HepG2 (cell line): ENCODE measurements at regions not wholly inside any gene's neighbourhood (a gene's known extent, or its start where the extent isn't known, plus 50 kb on each side); places are given as distances from the start of the nearest gene placed in this dataset.
"Not testable (repeated sequence)": the region's sequence is repeated elsewhere in the genome, so short reads cannot be mapped to it uniquely, and the experiment has no call there.

ENCODE experiments used
- ATAC-seq: fragments of 200-7000 bp; cut with Tn5 transposase; 3 replicates; pipeline ENCODE4 v1.9.1; 2020; ENCODE audit warnings: mild to moderate bottlenecking, moderate library complexity
- BruUV-seq: library from RNA; stranded (reverse); fragments of 400-500 nt; replicated peaks from 2 replicates; lab custom pipeline; 2021; lab: Mats Ljungman, UMichigan
- CTCF ChIA-PET: fragments of 300-600 bp; formaldehyde crosslinking; extraction: SDS; loops from one replicate; lab custom pipeline; 2021; ENCODE audit warnings: low total read pairs, inconsistent platforms, low intra/inter-chr PET ratio; lab: Yijun Ruan, JAX
- POLR2A ChIA-PET: fragments of 350-600 bp; sonication (Branson Sonifier 250); formaldehyde crosslinking; loops from one replicate; lab custom pipeline; 2020; ENCODE audit warnings: antibody characterized with exemption, inconsistent platforms; lab: Yijun Ruan, JAX
- DNase-seq: peaks from one replicate; pipeline ENCODE4 v3.0.0-alpha.2; 2015; ENCODE audit warnings: low spot score
- FAIRE-seq: peaks from 3 replicates; lab custom pipeline; 2011; peaks lifted over from hg19 to GRCh38; lab: Jason Lieb, UNC
- H2AFZ ChIP-seq: one replicate; pipeline ENCODE4 v1.6.1; 2011; ENCODE audit warnings: low read length, inconsistent platforms
- H3K27ac ChIP-seq: fragments of 300-600 bp; 3 replicates; pipeline ENCODE4 v1.8.0; 2011; ENCODE audit warnings: mixed run types, mild to moderate bottlenecking, mixed read lengths, low read length, inconsistent platforms; ENCODE audit not compliant: insufficient read depth; ENCODE audit errors: extremely low read length
- H3K27me3 ChIP-seq, 2 experiments: fragments of 200-600 bp in 1 of 2; 2 replicates in 1 of 2; 3 replicates in 1 of 2; pipeline versions ENCODE4 v1.6.0 to v1.8.0; 2011; ENCODE audit warnings: low read length in 2 of 2, mild to moderate bottlenecking in 2 of 2, moderate library complexity in 2 of 2, inconsistent platforms in 1 of 2; ENCODE audit not compliant: insufficient read depth in 2 of 2, control insufficient read depth in 1 of 2
- H3K36me3 ChIP-seq, 2 experiments: fragments of 200-600 bp in 1 of 2; replicated peaks in 1 of 2; 2 replicates in 1 of 2; 3 replicates in 1 of 2; pipeline versions ENCODE4 v1.5.1 to v1.8.0; 2011; ENCODE audit warnings: low read length in 2 of 2, inconsistent platforms in 1 of 2; ENCODE audit not compliant: insufficient read depth in 2 of 2, control insufficient read depth in 1 of 2
- H3K4me1 ChIP-seq: 2 replicates; pipeline ENCODE4 v1.5.1; 2012; ENCODE audit warnings: low read length, inconsistent platforms; ENCODE audit not compliant: insufficient read depth
- H3K4me2 ChIP-seq: 2 replicates; pipeline ENCODE4 v1.6.0; 2011; ENCODE audit warnings: low read depth, low read length, inconsistent platforms
- H3K4me3 ChIP-seq, 3 experiments: fragments of 200-600 bp in 1 of 3; sonication (generic), shearing (Covaris generic) in 1 of 3; replicated peaks in 1 of 3; 2 replicates each; pipeline ENCODE4 v1.5.1; 2011 to 2016; ENCODE audit warnings: low read length in 3 of 3, inconsistent platforms in 2 of 3, low read depth in 2 of 3, mild to moderate bottlenecking in 2 of 3, control low read depth in 1 of 3, mixed read lengths in 1 of 3; ENCODE audit not compliant: insufficient read depth in 1 of 3
- H3K79me2 ChIP-seq: one replicate; pipeline ENCODE4 v1.6.1; 2011; ENCODE audit warnings: low read length, inconsistent platforms; ENCODE audit not compliant: insufficient read depth
- H3K9ac ChIP-seq: 2 replicates; pipeline ENCODE4 v1.6.0; 2011; ENCODE audit warnings: mild to moderate bottlenecking, low read depth, low read length, inconsistent platforms; ENCODE audit not compliant: insufficient read depth
- H3K9me3 ChIP-seq: 2 replicates; pipeline ENCODE4 v1.5.1; 2012; ENCODE audit warnings: mild to moderate bottlenecking, low read length
- H4K20me1 ChIP-seq: 2 replicates; pipeline ENCODE4 v1.6.0; 2011; ENCODE audit warnings: inconsistent platforms, mild to moderate bottlenecking, low read length, moderate library complexity; ENCODE audit not compliant: insufficient read depth
- AGO1 ChIP-seq: fragments of 200-400 bp; formaldehyde crosslinking; IDR thresholded peaks from 2 replicates; pipeline ENCODE4 v1.6.1; 2017; ENCODE audit warnings: mild to moderate bottlenecking, low read depth, low read length, moderate library complexity; ENCODE audit not compliant: poor library complexity, severe bottlenecking
- DBP ChIP-seq: sonication (generic); formaldehyde crosslinking; IDR thresholded peaks from 2 replicates; pipeline ENCODE4 v1.4.0; 2020; ENCODE audit warnings: missing genetic modification reagents; ENCODE audit errors: not compliant biosample characterization
- DR1 ChIP-seq: sonication (generic); formaldehyde crosslinking; IDR thresholded peaks from 2 replicates; pipeline ENCODE4 v1.8.0; 2021; ENCODE audit warnings: mild to moderate bottlenecking, missing genetic modification reagents, inconsistent platforms
- HMGA1 ChIP-seq: sonication (generic); formaldehyde crosslinking; conservative IDR thresholded peaks from 2 replicates; pipeline ENCODE4 v1.4.0; 2020; ENCODE audit warnings: missing genetic modification reagents
- NCOR1 ChIP-seq: fragments of 200-600 bp; sonication (generic); IDR thresholded peaks from 2 replicates; pipeline ENCODE4 v1.7.0; 2017; ENCODE audit warnings: antibody characterized with exemption, low read length, borderline replicate concordance
- RAD21 ChIP-seq: fragments of 450-650 bp; formaldehyde crosslinking; IDR thresholded peaks from 2 replicates; pipeline ENCODE4 v1.5.0; 2020; ENCODE audit warnings: mild to moderate bottlenecking
- REPIN1 ChIP-seq: sonication (generic); formaldehyde crosslinking; IDR thresholded peaks from 2 replicates; pipeline ENCODE4 v1.8.0; 2022; ENCODE audit warnings: missing genetic modification reagents, low read depth, mild to moderate bottlenecking, borderline replicate concordance
- SALL1 ChIP-seq: sonication (generic); formaldehyde crosslinking; IDR thresholded peaks from 2 replicates; pipeline ENCODE4 v1.8.0; 2022; ENCODE audit warnings: mild to moderate bottlenecking, missing genetic modification reagents
- SYNCRIP ChIP-seq: fragments of 200-400 bp; formaldehyde crosslinking; IDR thresholded peaks from 2 replicates; pipeline ENCODE4 v1.6.1; 2018; ENCODE audit warnings: mild to moderate bottlenecking, low read depth, low read length; ENCODE audit not compliant: insufficient read depth
- TAF15 ChIP-seq: fragments of 200-400 bp; formaldehyde crosslinking; IDR thresholded peaks from one replicate; pipeline ENCODE4 v1.6.1; 2018; ENCODE audit warnings: mild to moderate bottlenecking, low read depth, low read length; ENCODE audit not compliant: poor library complexity, severe bottlenecking
- ZBTB25 ChIP-seq: IDR thresholded peaks from 2 replicates; pipeline ENCODE4 v1.6.1; 2018; ENCODE audit warnings: missing genetic modification reagents
- ZNF432 ChIP-seq: sonication (generic); formaldehyde crosslinking; IDR thresholded peaks from 2 replicates; pipeline ENCODE4 v1.5.0; 2020; ENCODE audit warnings: missing genetic modification reagents, mild to moderate bottlenecking, borderline replicate concordance
- WGBS: methylation state at CpG from one replicate; pipeline ENCODE4 v1.1.6; 2017; ENCODE audit warnings: low lambda C conversion rate; 5-methylcytosine and 5-hydroxymethylcytosine counted together
- in situ Hi-C: cut with HindIII; loops from 2 replicates; pipeline ENCODE4 v1.10.0; 2017; ENCODE audit warnings: low pct_unique_long_range_greater_than_20kb; ENCODE audit not compliant: extremely low pct_ligation_motif_present
- intact Hi-C: fragments of 100-400 bp; cut with micrococcal nuclease; formaldehyde crosslinking; loops from one replicate; pipeline ENCODE4 v1.10.0; 2022; ENCODE audit not compliant: unreplicated experiment

- in situ Hi-C loops: no loop called here
- CTCF ChIA-PET: no interaction called here
- POLR2A ChIA-PET: no interaction called here
- Histone ChIP-seq H3K9me3 (peaks cover 3% of the 10 kb centered on the region; the same call in 1 of the 2 replicates), H3K4me3 (no peak overlapping the region), H3K27me3 (no peaks in the 10 kb centered on the region), H3K4me2 (no peak overlapping the region), H3K36me3 (no peaks in the 10 kb centered on the region), H3K9ac (no peak overlapping the region), H3K27ac (no peak overlapping the region), H3K4me1 (no peaks in the 10 kb centered on the region), H2AFZ (no peak overlapping the region), H3K79me2 (no peaks in the 10 kb centered on the region), H4K20me1 (no peaks in the 10 kb centered on the region)
- no peak for TF ChIP-seq REPIN1
- TF ChIP-seq SALL1: no peak
- no peak for TF ChIP-seq DBP (CRISPR knock-in tag)
- TF ChIP-seq AGO1: no peak
- TF ChIP-seq DR1: no peak
- TF ChIP-seq SYNCRIP: no peak
- no peak for TF ChIP-seq TAF15
- TF ChIP-seq HMGA1 (CRISPR knock-in tag): no peak
- no peak for TF ChIP-seq RAD21 (CRISPR knock-in tag)
- no peak for TF ChIP-seq NCOR1
- TF ChIP-seq ZBTB25 (CRISPR knock-in tag): no peak
- no peak for TF ChIP-seq ZNF432 (CRISPR knock-in tag)
- WGBS: 50% methylated on average over 1 of the region's 1 CpG
- FAIRE-seq (no peak), DNase-seq (no peak), ATAC-seq (no peak)
- intact Hi-C loops: no loop called here
- no TSS peak for BruUV-seq
These were observed 1731.0 kb downstream of the SLITRK5 start for GRCh38 chr13:89402211-89402610.

- H3K9ac ChIP-seq, H3K9me3 ChIP-seq, H3K4me3 ChIP-seq, ATAC-seq, CTCF ChIA-PET, H4K20me1 ChIP-seq, POLR2A ChIA-PET, H3K36me3 ChIP-seq, H3K27me3 ChIP-seq, intact Hi-C loops, H3K27ac ChIP-seq, H3K4me2 ChIP-seq, FAIRE-seq, in situ Hi-C loops, H2AFZ ChIP-seq, DNase-seq, H3K79me2 ChIP-seq, BruUV-seq, H3K4me1 ChIP-seq: not testable (repeated sequence)
- WGBS: 42% methylated on average over 6 of the region's 6 CpGs
These were observed 1734.9 kb downstream of the SLITRK5 start for GRCh38 chr13:89406096-89406495.
